NCI-H1048 (cell line): ENCODE measurements at regions not wholly inside any gene's neighbourhood (a gene's known extent, or its start where the extent isn't known, plus 50 kb on each side); places are given as distances from the start of the nearest gene placed in this dataset.
"Not testable (repeated sequence)": the region's sequence is repeated elsewhere in the genome, so short reads cannot be mapped to it uniquely, and the experiment has no call there.

Experiments used
- DNase-seq: peaks from one replicate; lab custom pipeline; 2025; lab: John Stamatoyannopoulos, UW

DNA sequence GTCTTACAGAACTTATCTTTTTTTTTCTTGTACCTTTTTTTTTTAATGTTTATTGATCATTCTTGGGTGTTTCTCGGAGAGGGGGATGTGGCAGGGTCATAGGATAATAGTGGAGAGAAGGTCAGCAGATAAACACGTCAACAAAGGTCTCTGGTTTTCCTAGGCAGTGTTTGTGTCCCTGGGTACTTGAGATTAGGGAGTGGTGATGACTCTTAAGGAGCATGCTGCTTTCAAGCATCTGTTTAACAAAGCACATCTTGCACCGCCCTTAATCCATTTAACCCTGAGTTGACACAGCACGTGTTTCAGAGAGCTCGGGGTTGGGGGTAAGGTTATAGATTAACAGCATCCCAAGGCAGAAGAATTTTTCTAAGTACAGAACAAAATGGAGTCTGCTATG is 345.9 kb downstream of the TUBA3C start:
- DNase-seq, result not testable (repeated sequence)

DNA sequence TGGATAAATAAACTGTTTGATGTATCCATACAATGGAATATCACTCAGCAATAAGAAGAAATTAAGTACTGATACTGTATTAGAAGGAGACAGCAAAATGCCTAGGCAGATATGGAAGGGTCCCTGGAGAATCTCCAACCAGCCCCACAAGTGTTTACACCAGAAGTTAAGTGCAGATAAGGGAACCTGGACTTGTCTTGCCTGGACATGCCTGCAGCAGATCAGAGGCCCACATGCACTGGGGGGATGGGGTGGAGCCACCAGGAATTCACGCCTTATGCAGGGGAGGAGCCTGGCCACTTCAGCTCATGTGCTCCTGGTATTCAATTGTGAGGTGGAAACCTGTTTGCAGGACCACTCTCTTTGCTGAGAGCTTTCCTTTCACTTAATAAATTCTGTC is 356.9 kb downstream of the TUBA3C start:
- DNase-seq, result not testable (repeated sequence)

DNA sequence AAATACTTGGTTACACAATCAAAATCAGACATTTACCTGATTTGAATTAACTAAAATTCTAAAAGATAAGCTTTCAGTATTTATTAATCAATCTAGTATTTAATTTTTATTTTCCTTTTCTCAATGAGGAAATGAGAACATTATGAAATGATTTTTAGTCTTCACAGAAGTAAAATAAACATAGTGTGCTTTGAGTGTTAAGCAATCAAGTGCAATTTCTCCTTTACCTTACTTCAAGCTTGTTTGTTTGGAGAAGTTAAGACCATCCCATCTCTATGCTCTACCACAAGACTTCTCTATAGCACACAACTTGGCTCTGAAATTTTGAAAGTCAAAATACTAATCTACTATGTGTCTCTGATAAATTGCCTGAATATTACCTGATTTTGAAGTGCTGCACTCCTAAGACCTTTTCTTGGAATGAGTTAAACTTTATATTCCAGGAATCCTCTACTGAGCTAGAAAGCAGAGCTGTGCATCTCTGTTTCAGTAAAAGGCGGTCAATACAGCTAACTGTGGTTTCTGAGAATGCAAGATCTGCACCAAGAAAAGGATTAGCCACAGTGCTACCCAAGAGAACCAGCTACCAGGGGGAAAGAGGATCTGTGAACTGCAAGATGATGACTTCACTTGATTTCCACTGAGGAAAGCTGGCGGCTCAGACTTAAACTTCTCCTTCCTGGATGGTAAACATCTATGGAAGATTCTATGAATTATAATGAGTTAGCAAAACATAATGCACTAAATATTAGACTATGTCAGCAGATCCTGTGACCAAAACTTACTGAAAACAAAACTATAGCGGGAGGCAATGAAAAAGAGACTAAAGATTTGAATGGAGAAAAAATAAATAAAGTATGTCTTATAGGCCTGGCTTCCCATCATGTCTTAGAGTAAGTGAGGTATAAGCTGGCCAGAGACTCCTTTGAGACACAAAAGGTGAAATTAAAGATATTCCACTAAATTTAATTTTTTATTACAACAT is 358.7 kb downstream of the TUBA3C start:
- DNase-seq, result not testable (repeated sequence)

DNA sequence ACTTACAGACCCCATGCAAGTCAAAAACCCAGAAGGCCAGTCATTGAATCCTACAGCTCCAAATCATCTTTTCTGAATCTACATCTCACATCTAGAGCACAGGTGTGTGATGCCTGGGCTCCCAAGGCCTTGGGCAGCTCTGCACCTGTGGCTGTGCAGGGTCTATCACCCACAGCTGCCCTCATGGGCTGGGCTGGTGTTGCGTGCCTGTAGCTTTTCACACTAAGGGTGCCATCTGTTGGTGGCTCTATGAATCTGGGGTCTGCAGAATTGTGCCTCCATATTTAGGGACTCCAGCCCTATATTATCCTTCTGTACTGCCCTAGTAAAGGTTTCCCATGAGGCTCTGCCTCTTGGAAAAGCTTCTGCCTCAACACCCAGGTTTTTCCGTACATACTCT is 407.6 kb downstream of the TUBA3C start:
- DNase-seq, result not testable (repeated sequence)

DNA sequence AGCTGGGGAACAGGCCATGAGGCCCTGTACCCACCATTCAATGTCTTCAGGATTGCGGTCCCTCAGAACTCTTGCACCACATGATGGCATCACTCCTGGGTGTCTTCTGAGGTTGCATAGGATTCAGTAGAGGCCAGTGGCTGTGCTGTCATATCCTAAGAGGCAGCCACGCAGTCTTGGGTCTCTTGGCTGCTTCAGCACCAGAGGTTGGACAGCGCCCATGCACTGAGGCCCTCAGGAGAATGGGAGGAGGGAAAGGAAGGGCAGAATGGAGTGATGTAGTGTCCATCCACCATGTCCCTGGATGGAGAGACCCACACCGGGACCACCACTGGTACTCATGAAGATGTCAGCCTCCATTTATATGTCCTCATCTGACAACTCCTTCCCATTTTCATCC is 439.9 kb downstream of the TUBA3C start:
- DNase-seq, result not testable (repeated sequence)

DNA sequence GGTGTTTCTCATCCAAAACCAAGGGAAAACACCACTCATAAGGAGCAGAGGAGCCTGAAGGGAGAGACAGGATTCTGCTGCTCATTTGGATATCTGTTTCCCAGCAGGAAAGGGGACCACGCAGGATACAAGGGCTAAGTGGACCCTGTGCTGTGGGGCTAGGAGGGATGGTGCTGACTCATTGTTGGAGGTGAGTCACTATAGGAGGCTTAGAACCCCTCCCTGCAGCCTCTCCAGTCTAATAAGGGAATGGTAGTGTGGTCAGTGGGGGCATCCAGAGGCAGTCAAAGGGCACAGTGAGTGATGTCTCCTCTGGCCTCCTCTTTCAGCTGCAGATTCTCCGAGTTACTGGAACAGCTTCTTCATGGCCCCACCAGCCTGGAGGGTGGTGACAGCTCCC is 442.3 kb downstream of the TUBA3C start:
- DNase-seq, result no peak

DNA sequence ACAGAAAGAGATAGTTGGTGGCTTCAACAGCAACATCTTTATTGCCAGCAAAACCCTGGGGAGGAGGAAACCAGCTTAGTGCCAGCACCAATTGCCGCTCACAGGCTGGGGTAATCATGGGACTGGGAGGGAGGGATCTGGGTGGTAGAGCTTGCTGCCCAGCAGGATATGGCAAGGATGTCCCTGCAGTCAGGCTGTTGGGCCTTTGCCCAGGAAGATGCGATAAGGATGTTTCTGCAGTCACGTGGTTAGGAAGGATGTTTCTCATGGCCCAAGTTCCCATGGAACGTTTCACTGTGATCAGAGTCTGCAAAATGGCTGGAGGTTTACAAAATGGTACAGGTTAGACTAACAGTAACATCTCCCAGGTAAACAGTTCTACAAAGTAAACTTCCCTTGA is 443.5 kb downstream of the TUBA3C start:
- DNase-seq, result not testable (repeated sequence)

DNA sequence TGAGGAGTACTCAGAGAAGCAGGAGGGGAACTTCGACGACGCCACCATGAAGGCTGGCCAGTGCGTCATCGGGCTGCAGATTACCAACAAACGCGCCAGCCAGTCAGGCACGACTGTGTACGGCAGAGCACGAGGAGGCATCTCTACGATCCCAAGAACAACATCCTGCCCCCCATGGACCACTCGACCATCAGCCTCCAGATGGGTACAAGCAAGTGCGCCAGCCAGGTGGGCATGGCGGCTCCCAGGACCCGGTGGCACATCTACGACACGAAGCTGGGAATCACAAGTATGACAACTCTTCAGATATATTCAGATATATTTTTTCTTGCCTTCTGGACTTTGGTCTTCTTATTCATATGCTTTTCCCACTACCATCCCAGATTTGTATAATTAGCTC is 454.5 kb downstream of the TUBA3C start:
- not testable (repeated sequence) for DNase-seq

DNA sequence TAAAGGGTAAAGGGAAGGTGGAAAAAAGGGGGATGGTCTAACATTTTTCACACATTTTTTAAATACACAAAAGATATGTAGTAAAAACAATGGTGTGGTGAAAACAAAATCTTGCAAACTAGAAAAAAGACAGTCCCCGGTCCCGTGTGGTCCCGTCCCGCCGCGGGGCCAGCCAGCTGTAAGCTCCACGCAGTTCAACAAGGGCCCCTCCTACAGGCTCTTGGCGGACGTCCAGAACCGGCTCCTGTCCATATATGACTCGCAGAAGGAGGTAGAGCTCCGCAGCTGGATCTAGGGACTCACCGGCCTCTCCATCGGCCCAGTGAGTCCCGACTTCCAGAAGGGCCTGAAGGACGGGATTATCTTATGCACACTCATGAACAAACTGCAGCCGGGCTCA is 455.1 kb downstream of the TUBA3C start:
- DNase-seq, result not testable (repeated sequence)

DNA sequence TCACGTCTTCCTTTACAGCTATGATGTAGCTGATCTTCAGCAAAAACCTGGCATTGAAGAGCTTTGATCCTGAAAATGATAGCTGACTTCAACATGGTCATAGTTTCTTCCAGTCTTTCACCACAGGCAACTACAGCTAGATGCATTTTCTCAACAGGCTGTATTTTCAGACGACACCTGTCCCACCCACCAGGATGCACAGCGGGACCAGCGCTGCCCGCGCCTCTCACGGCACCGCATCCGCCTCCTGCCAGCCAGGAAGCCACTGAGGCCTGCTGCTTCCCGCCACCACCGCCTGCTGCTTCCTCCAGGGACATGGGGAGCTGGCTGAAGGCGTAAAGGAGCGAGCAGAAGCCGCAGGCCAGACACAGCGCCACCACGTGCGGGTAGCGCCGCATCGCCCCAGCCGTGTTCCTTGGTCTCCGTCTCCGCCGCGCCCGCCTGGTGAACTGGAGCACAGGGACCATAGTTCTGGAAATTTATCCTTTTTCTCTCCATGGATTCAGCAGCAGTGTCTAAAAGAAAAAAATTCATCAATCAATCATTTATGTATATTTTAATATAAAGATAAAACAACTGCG is 456.3 kb downstream of the TUBA3C start:
- DNase-seq, result not testable (repeated sequence)

DNA sequence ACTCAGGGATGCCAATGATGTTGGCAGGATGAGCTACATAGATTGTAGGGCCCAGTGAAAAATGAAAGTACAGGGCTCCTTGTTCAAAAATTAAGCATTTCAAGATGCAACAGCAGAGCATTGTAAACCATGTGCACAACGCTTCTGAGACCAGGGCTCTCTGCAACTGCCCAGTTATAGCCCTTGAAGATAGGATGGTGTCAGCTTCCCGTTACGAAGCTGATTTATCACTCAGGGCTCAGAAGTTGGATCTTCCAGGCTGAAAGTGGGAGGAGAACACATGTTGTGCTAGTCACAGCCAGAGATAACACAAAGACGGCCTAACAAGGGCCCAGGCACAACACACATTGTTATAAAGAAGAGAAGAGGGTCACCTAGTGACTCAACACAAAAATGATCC is 466.7 kb downstream of the TUBA3C start:
- DNase-seq, result no peak

DNA sequence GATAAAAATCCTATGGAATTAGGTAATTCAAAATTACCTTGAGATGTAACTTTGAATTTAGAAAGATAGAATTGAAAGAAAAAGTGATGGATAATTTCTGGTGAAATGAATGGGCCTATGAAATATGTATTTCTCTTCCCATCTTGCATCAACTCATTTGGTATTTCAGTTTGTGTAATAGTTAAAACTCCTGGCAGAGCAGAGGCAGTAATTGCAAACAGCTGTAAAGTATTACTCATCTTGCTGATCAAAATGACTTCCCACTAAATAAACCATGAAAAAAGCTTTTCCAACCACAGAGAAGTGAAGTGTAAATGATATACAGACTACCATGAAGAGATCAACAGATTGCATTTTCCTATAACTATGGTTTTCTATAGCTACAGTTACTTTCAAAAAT is 471.0 kb downstream of the TUBA3C start:
- not testable (repeated sequence) for DNase-seq

DNA sequence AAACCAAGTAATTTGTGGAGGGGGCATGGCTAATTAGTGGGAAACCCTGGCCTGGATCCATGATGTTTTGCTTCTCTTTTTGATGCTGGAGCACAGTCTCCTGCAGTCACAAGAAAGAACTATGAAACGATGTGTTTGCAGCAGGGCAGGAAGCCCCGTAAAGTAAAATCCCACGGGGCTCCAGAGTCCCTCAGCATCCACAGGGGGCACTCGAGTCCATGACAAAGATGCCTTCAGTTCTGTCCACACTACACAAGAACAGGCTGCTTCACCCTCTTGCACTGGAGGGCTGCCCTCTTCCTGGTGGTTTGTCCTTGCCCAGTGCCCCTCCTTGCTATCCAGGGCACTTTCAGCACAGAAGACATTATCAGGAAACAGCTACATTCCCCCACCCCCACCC is 475.1 kb downstream of the TUBA3C start:
- DNase-seq, result not testable (repeated sequence)

DNA sequence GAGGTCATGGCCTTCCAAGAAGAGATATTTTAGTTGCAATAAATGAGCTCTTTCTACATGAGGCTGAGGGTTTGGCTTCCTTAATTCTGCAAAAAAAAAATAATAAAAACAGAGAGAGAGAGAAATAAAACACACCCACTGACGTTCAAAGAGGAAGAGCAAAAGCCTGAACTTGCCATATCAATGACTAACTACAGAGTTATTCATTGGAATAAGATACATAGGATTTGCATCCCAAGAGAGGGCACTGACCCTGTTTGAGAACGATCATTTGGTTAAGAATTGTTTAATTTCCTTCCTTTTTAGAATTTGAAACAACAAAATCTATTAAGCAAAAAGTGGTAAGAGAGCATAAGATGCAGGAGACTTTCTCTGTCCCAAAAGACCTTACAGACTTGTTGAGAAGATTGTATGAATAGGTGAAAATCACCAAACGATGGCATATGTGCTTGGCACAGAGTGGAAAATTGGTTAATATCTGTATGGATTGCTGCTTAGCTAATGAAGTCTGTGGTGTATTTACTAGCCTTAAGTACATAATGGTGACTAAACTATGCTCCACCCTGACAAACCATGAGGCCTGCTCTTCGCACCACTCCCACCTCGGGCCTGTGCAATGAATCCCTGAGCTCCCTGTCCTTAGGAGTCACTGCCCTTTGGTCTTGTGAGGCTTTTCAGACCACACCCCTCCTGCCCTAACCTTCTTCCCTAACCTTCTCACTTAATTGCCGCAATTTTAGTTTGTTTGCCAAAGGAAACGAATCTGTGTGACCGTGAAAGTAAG is 479.0 kb downstream of the TUBA3C start:
- not testable (repeated sequence) for DNase-seq

DNA sequence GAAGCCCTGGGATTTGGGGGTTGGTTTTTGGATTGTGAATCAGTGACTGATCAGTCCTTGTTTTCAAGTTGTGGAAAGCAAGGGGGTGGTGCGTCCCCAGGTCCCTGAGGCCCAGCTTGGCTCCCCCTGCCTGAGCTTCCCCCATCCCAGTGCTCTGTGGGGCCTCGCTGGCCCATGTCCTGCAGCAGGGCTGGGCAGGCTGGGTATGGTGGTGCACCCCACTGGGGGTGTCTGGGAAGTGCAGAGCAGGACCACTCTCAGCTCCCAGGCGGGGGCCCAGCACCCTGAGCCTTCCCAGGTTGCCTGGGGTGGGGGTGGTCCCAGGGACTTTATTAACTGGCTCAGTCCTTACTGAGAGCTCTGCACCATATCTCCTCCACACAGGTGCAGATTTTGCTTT is 483.3 kb downstream of the TUBA3C start:
- DNase-seq, result not testable (repeated sequence)

DNA sequence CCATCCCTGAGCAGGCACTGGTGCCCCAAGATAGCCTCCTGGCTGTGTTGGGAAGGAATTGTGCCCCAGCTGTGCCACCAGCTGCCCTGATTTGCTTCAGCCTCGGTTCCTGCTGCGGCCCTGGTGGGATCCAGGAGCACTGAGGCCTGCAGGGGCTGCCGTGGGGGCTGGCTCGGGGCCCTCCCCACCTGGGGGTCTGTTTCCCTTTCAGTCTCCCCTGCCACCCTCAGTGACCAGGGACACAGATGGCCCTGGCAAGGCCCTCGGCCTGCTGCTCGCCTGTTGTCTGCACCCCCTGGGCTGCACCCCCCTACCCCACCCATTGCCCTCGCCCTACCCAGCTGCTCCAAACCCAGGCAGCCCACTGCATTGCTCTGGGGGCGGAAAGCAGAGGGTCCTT is 483.8 kb downstream of the TUBA3C start:
- not testable (repeated sequence) for DNase-seq

DNA sequence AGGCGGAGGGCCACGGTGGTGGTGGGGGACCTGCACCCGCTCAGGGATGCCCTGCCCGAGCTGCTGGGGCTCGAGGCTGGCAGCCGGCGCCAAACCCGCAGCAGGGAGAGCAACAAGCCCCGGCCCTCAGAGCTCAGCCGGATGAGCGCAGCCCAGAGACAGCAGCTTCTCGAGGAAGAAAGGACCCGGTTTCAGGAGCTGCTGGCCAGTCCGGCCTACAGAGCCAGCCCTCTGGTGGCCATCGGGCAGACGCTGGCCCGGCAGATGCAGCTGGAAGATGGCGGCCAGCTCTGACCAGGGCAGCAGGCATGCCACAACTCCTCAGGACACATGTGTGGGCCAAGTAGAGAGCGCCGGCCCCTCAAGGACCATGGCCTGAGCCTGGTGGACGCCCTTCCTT is 484.4 kb downstream of the TUBA3C start:
- not testable (repeated sequence) for DNase-seq

DNA sequence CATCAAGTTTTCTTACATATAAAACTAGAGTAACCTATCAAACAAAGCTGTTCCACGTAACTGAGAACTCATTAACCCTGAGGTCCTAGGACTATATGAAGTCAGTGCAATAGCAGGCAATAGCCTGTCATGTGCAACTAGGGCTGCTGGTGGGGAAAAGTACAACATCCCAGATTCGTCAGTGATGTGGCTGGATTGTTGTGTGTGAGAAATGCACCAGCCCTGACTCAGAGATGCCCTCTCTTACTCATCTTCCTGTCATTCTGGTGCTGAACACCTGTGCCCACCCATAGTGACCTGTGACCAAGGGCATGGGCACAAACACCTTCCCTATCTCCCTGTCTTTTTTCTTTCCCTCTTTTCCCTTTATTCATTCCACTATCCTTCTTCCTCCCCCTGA is 504.2 kb downstream of the TUBA3C start:
- DNase-seq, result not testable (repeated sequence)

DNA sequence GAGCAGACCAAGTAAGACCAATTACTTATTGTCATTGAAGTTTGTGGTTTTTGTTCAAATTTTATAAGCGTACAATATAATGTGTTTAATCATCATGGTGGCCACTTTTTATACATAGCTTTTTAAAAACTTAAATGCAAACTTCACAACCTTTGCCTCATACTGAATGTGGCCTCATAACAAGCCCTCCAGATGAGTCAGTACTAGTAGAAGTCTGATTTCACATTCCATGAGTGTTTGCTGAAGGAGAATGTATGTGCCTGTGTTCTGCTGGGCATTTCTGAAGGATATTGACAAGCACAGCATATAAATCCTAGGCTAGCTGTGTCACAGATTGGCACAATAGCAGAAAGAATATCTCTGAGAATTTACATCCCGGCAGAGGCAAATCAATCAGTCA is 506.4 kb downstream of the TUBA3C start:
- DNase-seq, result not testable (repeated sequence)

DNA sequence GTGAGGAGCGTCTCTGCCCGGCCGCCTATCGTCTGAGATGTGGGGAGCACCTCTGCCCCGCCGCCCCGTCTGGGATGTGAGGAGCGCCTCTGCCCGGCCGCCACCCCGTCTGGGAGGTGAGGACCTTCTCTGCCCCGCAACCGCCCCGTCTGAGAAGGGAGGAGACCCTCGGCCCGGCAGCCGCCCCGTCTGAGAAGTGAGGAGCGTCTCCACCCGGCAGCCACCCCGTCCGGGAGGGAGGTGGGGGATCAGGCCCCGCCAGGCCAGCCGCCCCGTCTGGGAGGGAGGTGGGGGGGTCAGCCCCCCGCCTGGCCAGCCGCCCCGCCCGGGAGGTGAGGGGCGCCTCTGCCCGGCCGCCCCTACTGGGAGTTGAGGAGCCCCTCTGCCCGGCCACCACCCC is 507.8 kb downstream of the TUBA3C start:
- DNase-seq, result not testable (repeated sequence)

DNA sequence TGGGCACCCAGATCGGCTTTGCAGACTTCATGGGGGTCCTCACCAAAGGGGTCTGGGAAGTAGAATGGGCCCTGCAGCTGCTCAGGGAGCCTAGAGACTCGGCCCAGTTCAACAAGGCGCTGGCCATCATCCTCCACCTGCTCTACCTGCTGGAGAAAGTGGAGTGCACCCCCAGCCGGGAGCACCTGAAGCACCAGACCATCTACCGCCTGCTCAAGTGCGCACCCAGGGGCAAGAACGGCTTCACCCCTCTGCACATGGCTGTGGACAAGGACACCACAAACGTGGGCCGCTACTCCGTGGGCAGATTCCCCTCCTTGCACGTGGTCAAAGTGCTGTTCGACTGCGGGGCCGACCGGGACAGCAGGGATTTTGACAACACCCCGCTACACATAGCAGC is 515.0 kb downstream of the TUBA3C start:
- not testable (repeated sequence) for DNase-seq

DNA sequence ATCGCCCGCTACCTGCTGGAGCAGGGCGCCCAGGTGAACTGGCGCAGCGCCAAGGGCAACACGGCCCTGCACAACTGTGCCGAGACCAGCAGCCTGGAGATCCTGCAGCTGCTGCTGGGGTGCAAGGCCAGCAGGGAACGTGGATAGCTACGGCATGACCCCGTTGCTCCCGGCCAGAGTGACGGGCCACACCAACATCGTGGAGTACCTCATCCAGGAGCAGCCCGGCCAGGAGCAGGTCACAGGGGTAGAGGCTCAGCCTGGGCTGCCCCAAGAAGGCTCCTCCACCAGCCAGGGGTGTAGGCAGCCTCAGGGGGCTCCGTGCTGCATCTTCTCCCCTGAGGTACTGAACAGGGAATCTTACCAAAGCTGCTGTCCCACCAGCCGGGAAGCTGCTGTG is 515.9 kb downstream of the TUBA3C start:
- not testable (repeated sequence) for DNase-seq
